ENCODE measurements at regions not wholly inside any gene's neighbourhood (a gene's known extent, or its start where the extent isn't known, plus 50 kb on each side); places are given as distances from the start of the nearest gene placed in this dataset.

- Histone ChIP-seq H3K27ac (ENCODE audit: insufficient read length, low read depth, low read length) (no peak overlapping the region), H2BK5ac (ENCODE audit: insufficient read length, low read length) (no peak overlapping the region), H3K14ac (ENCODE audit: insufficient read depth, low read length) (no peak overlapping the region), H3K79me1 (ENCODE audit: insufficient read depth, low read depth, low read length, poor library complexity, severe bottlenecking) (no peaks in the 10 kb centered on the region), H3K23me2 (ENCODE audit: insufficient read length, low read depth, low read length, poor library complexity, severe bottlenecking) (no peaks in the 10 kb centered on the region), H2BK12ac (ENCODE audit: insufficient read length, low read depth, low read length) (no peak overlapping the region), H2BK120ac (ENCODE audit: low read depth, low read length, poor library complexity, severe bottlenecking) (no peak overlapping the region), H3K4ac (ENCODE audit: low read depth, low read length) (no peak overlapping the region), H3K23ac (ENCODE audit: insufficient read length, low read depth, low read length) (no peak overlapping the region), H3K9ac (ENCODE audit: extremely low read depth, insufficient read length, low read length) (no peak overlapping the region), H3K18ac (ENCODE audit: insufficient read length, low read depth, low read length) (no peak overlapping the region), H4K20me1 (ENCODE audit: control insufficient read depth, insufficient read depth, insufficient read length) (no peaks in the 10 kb centered on the region), H4K91ac (ENCODE audit: insufficient read length, low read depth, low read length) (no peak overlapping the region), H3T11ph (ENCODE audit: low read length) (no peak overlapping the region), H4K8ac (replicated peaks; ENCODE audit: insufficient read length, low read depth, low read length) (no peak overlapping the region), H3K4me1 (ENCODE audit: insufficient read depth, low read length) (no peaks in the 10 kb centered on the region), H3K9me3 (ENCODE audit: control insufficient read depth, low read depth, low read length) (no peaks in the 10 kb centered on the region), H2AFZ (ENCODE audit: low read length) (no peak overlapping the region), H3K56ac (ENCODE audit: insufficient read length, low read depth, low read length) (no peak overlapping the region), H2BK20ac (ENCODE audit: low read depth, low read length, poor library complexity, severe bottlenecking) (no peak overlapping the region), H3K4me2 (ENCODE audit: insufficient read depth, insufficient read length, low read length) (no peak overlapping the region), H4K5ac (ENCODE audit: insufficient read length, low read depth, low read length) (no peak overlapping the region), H3K79me2 (ENCODE audit: insufficient read depth, low read length) (no peaks in the 10 kb centered on the region), H3K27me3 (ENCODE audit: insufficient read depth, low read length) (no peaks in the 10 kb centered on the region), H2AK5ac (ENCODE audit: insufficient read length, low read length) (no peak overlapping the region), H2BK15ac (ENCODE audit: low read depth, low read length) (no peak overlapping the region)
- peaks cover 15 to 40% of the 10 kb centered on the region in 2 experiments for H3K4me1 Mint-ChIP-seq
- no CpG with 5 or more reads among the region's 7 CpGs for WGBS (ENCODE audit: extremely low coverage, insufficient read length, low lambda C conversion rate)
- no peak overlapping the region for H3K27ac Mint-ChIP-seq
- no peak overlapping the region for H3K4me3 Mint-ChIP-seq
- no peaks in the 10 kb centered on the region; a peak in 1 of 5 replicates for H3K9me3 Mint-ChIP-seq
- no peak for TF ChIP-seq CTCF (conservative IDR thresholded peaks at IDR 0.05)
- no peaks in the 10 kb centered on the region for H3K36me3 Mint-ChIP-seq (ENCODE audit: insufficient read depth in 1 of 3, low read depth in 3 of 3)
- no peak for DNase-seq
- peaks cover 4% of the 10 kb centered on the region for H3K27me3 Mint-ChIP-seq (ENCODE audit: low read depth)
These were observed 72.0 kb upstream of the LMO1 start for GRCh38 chr11:8335683-8336082.

Data from H9 (cell line).